ENCODE measurements at regions not wholly inside any gene's neighbourhood (a gene's known extent, or its start where the extent isn't known, plus 50 kb on each side); places are given as distances from the start of the nearest gene placed in this dataset.

DNA sequence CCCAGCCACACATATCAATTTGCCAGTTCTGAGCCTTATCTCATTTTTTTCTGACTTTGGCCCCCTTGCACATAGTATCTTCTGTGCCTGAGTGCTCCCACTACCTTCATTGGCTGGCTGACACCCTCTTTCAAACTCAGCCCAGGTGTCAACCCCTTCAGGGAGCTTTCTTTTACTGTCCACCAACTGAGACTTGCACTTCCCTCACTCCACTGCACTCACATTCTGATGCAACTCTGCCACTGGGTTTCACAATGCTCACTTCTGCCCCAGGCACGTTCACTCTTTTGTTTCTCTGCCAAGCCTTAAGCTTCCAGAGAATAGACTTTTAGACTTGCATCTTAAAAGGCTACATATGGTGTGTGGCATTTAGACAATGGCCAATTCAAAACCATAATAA lies 101.5 kb upstream of the CBLB start:
- no peak overlapping the region for H3K4ac ChIP-seq (ENCODE audit: low read depth, low read length)

GRCh38 chr3:105972069-105972468 lies 103.3 kb upstream of the CBLB start:
- Histone ChIP-seq H3K4ac (ENCODE audit: low read depth, low read length) (no peak overlapping the region), H2BK12ac (ENCODE audit: low read length) (no peak overlapping the region), H2BK5ac (ENCODE audit: low read depth, low read length, poor library complexity) (no peak overlapping the region)

More for the DNA sequence above, 101.5 kb upstream of the CBLB start:
- Histone ChIP-seq H2BK5ac (ENCODE audit: low read depth, low read length, poor library complexity) (peak overlapping the region; percentile 79), H3K18ac (ENCODE audit: low read length) (no peak overlapping the region), H4K12ac (ENCODE audit: low read depth, low read length) (no peak overlapping the region), H2BK120ac (ENCODE audit: insufficient read depth, low read length, poor library complexity) (no peak overlapping the region), H3K27ac (ENCODE audit: low read depth, low read length) (peak overlapping the region; percentile 64), H3K79me1 (ENCODE audit: low read length) (peaks cover 2% of the 10 kb centered on the region), H2AFZ (ENCODE audit: insufficient read depth, low read length, poor library complexity) (no peak overlapping the region), H3K36me3 (ENCODE audit: control insufficient read depth in 1 of 2, insufficient read depth in 2 of 2, low read length in 2 of 2) (no peaks in the 10 kb centered on the region), H3K4me1 (ENCODE audit: control insufficient read depth in 1 of 2, insufficient read depth in 2 of 2, low read length in 2 of 2) (no peaks in the 10 kb centered on the region), H3K23ac (ENCODE audit: low read length) (no peak overlapping the region), H3K79me2 (ENCODE audit: control insufficient read depth, insufficient read depth, low read length, poor library complexity) (no peaks in the 10 kb centered on the region), H2BK12ac (ENCODE audit: low read length) (peak overlapping the region; percentile 40), H3K14ac (ENCODE audit: low read length) (no peak overlapping the region), H3K9ac (ENCODE audit: low read length) (no peak overlapping the region), H2AK5ac (ENCODE audit: low read length) (no peak overlapping the region), H3K27me3 (ENCODE audit: insufficient read depth, low read length) (no peaks in the 10 kb centered on the region), H4K91ac (ENCODE audit: low read depth, low read length) (peak overlapping the region; percentile 47), H3K4me2 (ENCODE audit: low read length) (no peak overlapping the region), H4K8ac (ENCODE audit: low read depth, low read length) (peak overlapping the region; percentile 94), H3K4me3 (ENCODE audit: low read depth, low read length) (no peak overlapping the region), H3K9me3 (ENCODE audit: insufficient read depth, low read depth, low read length) (peaks cover 2% of the 10 kb centered on the region)
- peak; percentile 68 to 86 for DNase-seq
- WGBS (ENCODE audit: extremely low coverage, insufficient coverage, insufficient read length) = no CpG with 5 or more reads among the region's 1 CpG

DNA sequence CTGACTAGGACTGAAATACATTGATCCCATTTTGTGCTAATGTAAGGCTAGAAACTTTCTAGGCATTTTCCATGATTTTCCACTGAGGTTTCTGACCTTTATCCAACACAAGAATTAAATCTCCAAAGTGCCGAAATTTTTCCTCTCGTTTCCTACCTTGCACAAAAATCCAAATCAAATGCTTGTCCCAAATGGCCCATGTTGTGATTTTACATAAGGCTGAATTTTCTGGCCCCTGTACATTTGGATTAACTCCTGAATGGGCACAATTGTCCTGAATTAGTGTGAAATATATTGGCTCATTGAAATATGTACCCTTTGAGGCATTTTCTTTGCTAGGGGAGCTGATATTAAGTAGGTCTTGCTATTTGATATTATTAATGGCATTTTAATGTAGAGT lies 105.6 kb upstream of the CBLB start:
- Histone ChIP-seq H3K9ac (ENCODE audit: low read length) (no peak overlapping the region), H3K4me3 (ENCODE audit: low read depth, low read length) (no peak overlapping the region), H3K27ac (ENCODE audit: low read depth, low read length) (no peak overlapping the region), H3K18ac (ENCODE audit: low read length) (no peak overlapping the region), H3K4ac (ENCODE audit: low read depth, low read length) (no peak overlapping the region), H3K9me3 (ENCODE audit: insufficient read depth, low read depth, low read length) (peaks cover 2% of the 10 kb centered on the region), H2AK5ac (ENCODE audit: low read length) (no peak overlapping the region), H3K23ac (ENCODE audit: low read length) (no peak overlapping the region), H3K79me2 (ENCODE audit: control insufficient read depth, insufficient read depth, low read length, poor library complexity) (no peaks in the 10 kb centered on the region), H3K4me2 (ENCODE audit: low read length) (no peak overlapping the region), H4K12ac (ENCODE audit: low read depth, low read length) (no peak overlapping the region), H3K36me3 (ENCODE audit: control insufficient read depth in 1 of 2, insufficient read depth in 2 of 2, low read length in 2 of 2) (no peaks in the 10 kb centered on the region), H3K79me1 (ENCODE audit: low read length) (peaks cover 2% of the 10 kb centered on the region), H4K91ac (ENCODE audit: low read depth, low read length) (no peak overlapping the region), H3K4me1 (ENCODE audit: control insufficient read depth in 1 of 2, insufficient read depth in 2 of 2, low read length in 2 of 2) (no peaks in the 10 kb centered on the region), H2AFZ (ENCODE audit: insufficient read depth, low read length, poor library complexity) (no peak overlapping the region), H2BK120ac (ENCODE audit: insufficient read depth, low read length, poor library complexity) (no peak overlapping the region), H2BK12ac (ENCODE audit: low read length) (no peak overlapping the region), H4K8ac (ENCODE audit: low read depth, low read length) (no peak overlapping the region), H2BK5ac (ENCODE audit: low read depth, low read length, poor library complexity) (no peak overlapping the region), H3K27me3 (ENCODE audit: insufficient read depth, low read length) (no peaks in the 10 kb centered on the region), H3K14ac (ENCODE audit: low read length) (no peak overlapping the region)
- DNase-seq = no peak
- no CpG with 5 or more reads among the region's 2 CpGs for WGBS (ENCODE audit: extremely low coverage, insufficient coverage, insufficient read length)

More at GRCh38 chr3:105972069-105972468, 103.3 kb upstream of the CBLB start:
- no peak overlapping the region for H2AK5ac ChIP-seq (ENCODE audit: low read length)
- no peak overlapping the region for H3K14ac ChIP-seq (ENCODE audit: low read length)
- no peaks in the 10 kb centered on the region for H3K27me3 ChIP-seq (ENCODE audit: insufficient read depth, low read length)
- no peak overlapping the region for H2BK120ac ChIP-seq (ENCODE audit: insufficient read depth, low read length, poor library complexity)
- H3K79me1 ChIP-seq (ENCODE audit: low read length) = peaks cover 2% of the 10 kb centered on the region
- no peak for DNase-seq
- H3K27ac ChIP-seq (ENCODE audit: low read depth, low read length) = no peak overlapping the region
- no peak overlapping the region for H4K12ac ChIP-seq (ENCODE audit: low read depth, low read length)
- H4K91ac ChIP-seq (ENCODE audit: low read depth, low read length) = no peak overlapping the region
- H3K4me1 ChIP-seq (ENCODE audit: control insufficient read depth in 1 of 2, insufficient read depth in 2 of 2, low read length in 2 of 2) = no peaks in the 10 kb centered on the region
- no peak overlapping the region for H3K18ac ChIP-seq (ENCODE audit: low read length)
- no CpG with 5 or more reads among the region's 1 CpG for WGBS (ENCODE audit: extremely low coverage, insufficient coverage, insufficient read length)
- no peak overlapping the region for H4K8ac ChIP-seq (ENCODE audit: low read depth, low read length)
- H3K23ac ChIP-seq (ENCODE audit: low read length) = no peak overlapping the region
- H3K36me3 ChIP-seq (ENCODE audit: control insufficient read depth in 1 of 2, insufficient read depth in 2 of 2, low read length in 2 of 2) = no peaks in the 10 kb centered on the region
- peaks cover 2% of the 10 kb centered on the region for H3K9me3 ChIP-seq (ENCODE audit: insufficient read depth, low read depth, low read length)
- no peak overlapping the region for H2AFZ ChIP-seq (ENCODE audit: insufficient read depth, low read length, poor library complexity)
- no peak overlapping the region for H3K4me3 ChIP-seq (ENCODE audit: low read depth, low read length)
- H3K9ac ChIP-seq (ENCODE audit: low read length) = no peak overlapping the region
- H3K4me2 ChIP-seq (ENCODE audit: low read length) = no peak overlapping the region
- no peaks in the 10 kb centered on the region for H3K79me2 ChIP-seq (ENCODE audit: control insufficient read depth, insufficient read depth, low read length, poor library complexity)

DNA sequence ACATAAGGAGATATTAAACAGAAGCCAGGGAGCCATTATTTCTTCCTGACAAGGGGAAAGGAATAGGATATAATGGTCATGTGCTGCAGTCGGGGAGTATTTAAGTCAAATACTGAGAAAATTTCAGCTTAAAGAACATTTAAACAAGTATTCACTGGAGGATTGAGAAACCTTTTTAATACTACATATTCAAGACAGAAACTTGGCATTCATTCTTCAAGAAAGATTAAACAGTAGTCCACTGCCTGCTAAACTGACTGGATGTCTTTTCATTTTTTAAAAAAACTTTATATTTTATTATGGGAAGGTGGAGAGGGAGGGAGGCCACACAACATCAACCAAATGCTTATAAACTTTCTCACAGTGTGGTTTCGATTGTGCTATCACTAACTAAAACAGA lies 107.4 kb upstream of the CBLB start:
- Histone ChIP-seq H3K23ac (ENCODE audit: low read length) (no peak overlapping the region), H3K4ac (ENCODE audit: low read depth, low read length) (no peak overlapping the region), H4K8ac (ENCODE audit: low read depth, low read length) (no peak overlapping the region), H2BK120ac (ENCODE audit: insufficient read depth, low read length, poor library complexity) (no peak overlapping the region), H2BK5ac (ENCODE audit: low read depth, low read length, poor library complexity) (no peak overlapping the region), H3K36me3 (ENCODE audit: control insufficient read depth in 1 of 2, insufficient read depth in 2 of 2, low read length in 2 of 2) (no peaks in the 10 kb centered on the region), H3K4me1 (ENCODE audit: control insufficient read depth in 1 of 2, insufficient read depth in 2 of 2, low read length in 2 of 2) (no peaks in the 10 kb centered on the region), H3K14ac (ENCODE audit: low read length) (no peak overlapping the region), H3K79me1 (ENCODE audit: low read length) (no peaks in the 10 kb centered on the region), H2AFZ (ENCODE audit: insufficient read depth, low read length, poor library complexity) (no peak overlapping the region), H3K4me2 (ENCODE audit: low read length) (no peak overlapping the region), H3K79me2 (ENCODE audit: control insufficient read depth, insufficient read depth, low read length, poor library complexity) (no peaks in the 10 kb centered on the region), H3K9me3 (ENCODE audit: insufficient read depth, low read depth, low read length) (peaks cover 2% of the 10 kb centered on the region), H3K9ac (ENCODE audit: low read length) (no peak overlapping the region), H3K27me3 (ENCODE audit: insufficient read depth, low read length) (no peaks in the 10 kb centered on the region), H3K27ac (ENCODE audit: low read depth, low read length) (no peak overlapping the region), H2BK12ac (ENCODE audit: low read length) (no peak overlapping the region), H2AK5ac (ENCODE audit: low read length) (no peak overlapping the region), H4K12ac (ENCODE audit: low read depth, low read length) (no peak overlapping the region), H3K18ac (ENCODE audit: low read length) (no peak overlapping the region), H4K91ac (ENCODE audit: low read depth, low read length) (no peak overlapping the region), H3K4me3 (ENCODE audit: low read depth, low read length) (no peak overlapping the region)
- WGBS (ENCODE audit: extremely low coverage, insufficient coverage, insufficient read length) = no CpG with 5 or more reads among the region's 2 CpGs
- DNase-seq = no peak

Data from trophoblast cell (in vitro differentiated cells and primary cell).